ENCODE measurements at regions not wholly inside any gene's neighbourhood (a gene's known extent, or its start where the extent isn't known, plus 50 kb on each side); places are given as distances from the start of the nearest gene placed in this dataset.

- no peak for TF ChIP-seq CTCF (conservative IDR thresholded peaks at IDR 0.05; ENCODE audit: low read length)
- peak; percentile 11 for DNase-seq (ENCODE audit: low read depth)
- H3K4me3 ChIP-seq (ENCODE audit: low read length), result no peak overlapping the region
Observed at GRCh38 chr22:26912655-26913345, 255.4 kb downstream of the MIAT start.

GRCh38 chr22:26914519-26915185, 257.3 kb downstream of the MIAT start:
- no peak overlapping the region for H3K4me3 ChIP-seq (ENCODE audit: low read length)
- TF ChIP-seq CTCF (conservative IDR thresholded peaks at IDR 0.05; ENCODE audit: low read length), result no peak
- no peak for DNase-seq (ENCODE audit: low read depth)

GRCh38 chr22:26916236-26916635, 258.8 kb downstream of the MIAT start:
- no peak for TF ChIP-seq CTCF (conservative IDR thresholded peaks at IDR 0.05; ENCODE audit: low read length)
- DNase-seq (ENCODE audit: low read depth), result no peak
- no peak overlapping the region for H3K4me3 ChIP-seq (ENCODE audit: low read length)

- H3K4me3 ChIP-seq (ENCODE audit: low read length), result no peak overlapping the region
- DNase-seq (ENCODE audit: low read depth), result no peak
- TF ChIP-seq CTCF (conservative IDR thresholded peaks at IDR 0.05; ENCODE audit: low read length), result no peak
Observed at GRCh38 chr22:26918226-26918625, 260.8 kb downstream of the MIAT start.

- DNase-seq (ENCODE audit: low read depth), result no peak
- no peak for TF ChIP-seq CTCF (conservative IDR thresholded peaks at IDR 0.05; ENCODE audit: low read length)
- no peak overlapping the region for H3K4me3 ChIP-seq (ENCODE audit: low read length)
Observed at GRCh38 chr22:26921726-26922125, 264.3 kb downstream of the MIAT start.

- no peak for DNase-seq (ENCODE audit: low read depth)
- no peak for TF ChIP-seq CTCF (conservative IDR thresholded peaks at IDR 0.05; ENCODE audit: low read length)
- no peak overlapping the region for H3K4me3 ChIP-seq (ENCODE audit: low read length)
Observed at GRCh38 chr22:26922806-26923205, 265.4 kb downstream of the MIAT start.

GRCh38 chr22:26923531-26923930, 266.1 kb downstream of the MIAT start:
- TF ChIP-seq CTCF (conservative IDR thresholded peaks at IDR 0.05; ENCODE audit: low read length), result no peak
- no peak overlapping the region for H3K4me3 ChIP-seq (ENCODE audit: low read length)
- no peak for DNase-seq (ENCODE audit: low read depth)

All from AG10803 (cell line).